Stomach (tissue), 4 donors: ENCODE measurements at regions not wholly inside any gene's neighbourhood (a gene's known extent, or its start where the extent isn't known, plus 50 kb on each side); places are given as distances from the start of the nearest gene placed in this dataset.

Source experiments
- CTCF ChIP-seq, 7 experiments: fragments of 450-650 bp in 4 of 7; fragments of 200-600 bp in 3 of 7; sonication (generic) in 3 of 7; IDR thresholded peaks; one replicate each; pipeline ENCODE4 v1.5.1; 2016 to 2019; ENCODE audit warnings: antibody characterized with exemption in 7 of 7, control low read depth in 2 of 7, mild to moderate bottlenecking in 1 of 7
- EP300 ChIP-seq: sonication (generic); formaldehyde crosslinking; IDR thresholded peaks from one replicate; pipeline ENCODE4 v1.6.1; 2017; ENCODE audit warnings: antibody characterized with exemption
- POLR2A ChIP-seq, 4 donors: fragments of 450-650 bp; IDR thresholded peaks; one replicate each; pipeline ENCODE4 v1.6.1; 2016; ENCODE audit warnings: antibody characterized with exemption in 4 of 4, control low read depth in 2 of 4, mild to moderate bottlenecking in 1 of 4, moderate library complexity in 1 of 4
- POLR2AphosphoS5 ChIP-seq, 3 donors: sonication (generic); formaldehyde crosslinking; IDR thresholded peaks; one replicate each; pipeline ENCODE4 v1.6.1; 2016; ENCODE audit warnings: antibody characterized with exemption in 3 of 3

- TF ChIP-seq CTCF (IDR thresholded peaks at IDR 0.05) (no peak), POLR2A (IDR thresholded peaks at IDR 0.05) (no peak), POLR2AphosphoS5 (IDR thresholded peaks at IDR 0.05) (no peak), EP300 (no peak)
Measured at GRCh38 chr12:105823810-105824209, 314.9 kb downstream of the NUAK1 start.
